ENCODE measurements at regions not wholly inside any gene's neighbourhood (a gene's known extent, or its start where the extent isn't known, plus 50 kb on each side); places are given as distances from the start of the nearest gene placed in this dataset.

DNA sequence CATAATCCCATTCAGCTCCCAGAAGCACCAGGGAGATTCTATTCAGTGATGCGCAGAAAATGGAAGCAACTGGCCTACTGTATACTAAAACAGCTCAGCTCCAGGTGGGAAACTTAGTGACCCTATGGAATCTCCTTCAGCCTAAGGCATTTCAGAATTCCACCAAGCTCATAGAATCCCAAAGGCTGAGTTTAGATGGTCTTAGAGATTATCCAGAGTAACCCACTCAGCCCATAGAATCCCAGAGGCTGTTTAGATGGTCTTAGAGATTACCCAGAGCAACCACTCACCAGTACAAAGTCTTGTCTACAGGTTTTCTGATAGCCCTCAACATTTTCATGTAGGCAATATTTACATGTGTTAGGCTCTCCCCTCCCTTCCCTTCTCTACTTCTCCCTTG is 232.0 kb upstream of the SLC14A2 start:
- H3K4me3 ChIP-seq (ENCODE audit: low read depth in 2 of 2, low read length in 1 of 2), result no peak overlapping the region
- no peak for TF ChIP-seq SMC3 (IDR thresholded peaks at IDR 0.05; ENCODE audit: low read depth, low read length)
- TF ChIP-seq EP300 (IDR thresholded peaks at IDR 0.05; ENCODE audit: borderline replicate concordance in 1 of 2, low read depth in 1 of 2, low read length in 1 of 2), result no peak
- TF ChIP-seq FOXJ3 (CRISPR knock-in tag; IDR thresholded peaks at IDR 0.05), result no peak
- TF ChIP-seq YY1 (IDR thresholded peaks at IDR 0.05; ENCODE audit: low read depth), result no peak
- no peak for TF ChIP-seq RAD21 (IDR thresholded peaks at IDR 0.05; ENCODE audit: low read length)
- no peak for TF ChIP-seq FOXM1 (IDR thresholded peaks at IDR 0.05; ENCODE audit: low read depth)
- H3K36me3 ChIP-seq (replicated peaks in 1 of 2; ENCODE audit: control insufficient read depth in 1 of 2, insufficient read depth in 2 of 2, low read length in 1 of 2), result no peaks in the 10 kb centered on the region
- H2AFZ ChIP-seq (ENCODE audit: low read depth), result no peak overlapping the region
- no peak overlapping the region for H3K9ac ChIP-seq
- H3K9me3 ChIP-seq, result no peaks in the 10 kb centered on the region
- no peak overlapping the region for H3K4me2 ChIP-seq
- H3K27me3 ChIP-seq (ENCODE audit: insufficient read depth), result no peaks in the 10 kb centered on the region
- H3K79me2 ChIP-seq (ENCODE audit: insufficient read depth), result no peaks in the 10 kb centered on the region
- no peaks in the 10 kb centered on the region for H4K20me1 ChIP-seq (ENCODE audit: insufficient read depth)
- WGBS (ENCODE audit: low lambda C conversion rate), result no CpG with 5 or more reads among the region's 1 CpG
- POLR2A ChIA-PET, result no interaction called here
- no peaks in the 10 kb centered on the region for H3K9me2 ChIP-seq
- no peaks in the 10 kb centered on the region for H3F3A ChIP-seq (replicated peaks; ENCODE audit: insufficient read depth)
- H3K4me1 ChIP-seq (ENCODE audit: control insufficient read depth in 1 of 2, insufficient read depth in 2 of 2, low read depth in 1 of 2, low read length in 1 of 2), result peaks cover 0 to 2% of the 10 kb centered on the region in 2 experiments; a peak in 1 of 4 replicates
- H3K27ac ChIP-seq (ENCODE audit: low read depth in 2 of 2, low read length in 1 of 2), result no peak overlapping the region
- DNase-seq, result no peak
- CTCF ChIA-PET, result interaction anchor here (0.6 to 6.6 kb wide), 15 partner anchors 9 to 1761 kb away, joined by 3 to 72 read pairs (median 5); no protein-coding TSS in a partner anchor

DNA sequence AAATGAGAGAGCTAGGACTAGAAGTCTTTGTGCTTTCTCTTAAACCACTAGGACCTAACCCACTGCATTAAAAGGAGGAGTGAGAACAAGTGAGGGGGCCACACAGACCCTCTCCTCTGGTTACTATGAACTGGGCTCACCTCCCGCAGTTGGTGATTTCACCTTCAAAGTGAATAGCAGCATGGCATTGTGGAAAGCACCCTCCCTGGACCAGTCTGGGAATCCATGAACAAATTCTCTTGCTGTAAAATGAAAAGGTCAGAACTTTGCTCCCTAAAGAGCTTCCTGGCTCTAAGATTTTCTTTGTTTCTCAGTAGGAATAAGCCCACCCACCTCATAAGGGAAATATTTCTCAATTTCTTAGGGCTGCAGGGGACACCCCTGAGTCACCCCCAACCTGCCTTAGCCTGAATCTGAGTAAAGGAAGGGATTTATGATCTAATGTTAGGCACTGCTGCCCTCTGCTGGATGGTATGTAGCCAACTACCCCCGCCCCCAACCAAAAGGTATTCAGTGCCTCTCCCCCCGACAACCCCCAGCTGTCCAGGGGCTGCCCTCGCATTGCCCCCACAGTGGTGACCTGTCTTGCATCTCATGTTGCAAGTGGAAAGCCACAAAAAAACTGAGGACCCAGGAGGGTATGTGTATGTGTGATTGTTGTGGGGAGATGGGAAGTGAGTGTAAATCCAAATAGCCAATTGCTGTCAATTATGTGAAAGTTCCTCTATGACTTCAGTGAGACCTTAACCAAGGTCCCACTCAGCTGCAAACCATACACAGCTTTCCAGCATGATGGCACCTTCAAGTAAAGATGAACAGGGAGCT is 230.9 kb upstream of the SLC14A2 start:
- no peak overlapping the region for H3K9ac ChIP-seq
- no peak overlapping the region for H2AFZ ChIP-seq (ENCODE audit: low read depth)
- no peaks in the 10 kb centered on the region for H4K20me1 ChIP-seq (ENCODE audit: insufficient read depth)
- no peaks in the 10 kb centered on the region for H3K9me2 ChIP-seq
- ChIA-PET POLR2A (no interaction called here), CTCF (interaction anchor here (0.6 to 6.6 kb wide), 57 partner anchors 8 to 1762 kb away, joined by 3 to 72 read pairs (median 4); no protein-coding TSS in a partner anchor)
- TF ChIP-seq SIN3A (IDR thresholded peaks at IDR 0.05; ENCODE audit: borderline replicate concordance, low read depth, low read length), result no peak
- TF ChIP-seq RAD21 (IDR thresholded peaks at IDR 0.05; ENCODE audit: low read length), result peak; percentile 82
- 0 out of 2 replicates have a peak, but pooled peaks have one; percentile 7 for TF ChIP-seq GATA2 (CRISPR knock-in tag; IDR thresholded peaks at IDR 0.05)
- TF ChIP-seq CHD2 (IDR thresholded peaks at IDR 0.05; ENCODE audit: low read length, partially characterized antibody), result peak; percentile 34
- TF ChIP-seq SMC3 (IDR thresholded peaks at IDR 0.05; ENCODE audit: low read depth, low read length), result peak; percentile 66
- TF ChIP-seq TEAD4 (IDR thresholded peaks at IDR 0.05; ENCODE audit: borderline replicate concordance, insufficient read depth), result peak; percentile 77
- TF ChIP-seq FOXJ3 (CRISPR knock-in tag; IDR thresholded peaks at IDR 0.05), result no peak
- TF ChIP-seq, protein P1, sequence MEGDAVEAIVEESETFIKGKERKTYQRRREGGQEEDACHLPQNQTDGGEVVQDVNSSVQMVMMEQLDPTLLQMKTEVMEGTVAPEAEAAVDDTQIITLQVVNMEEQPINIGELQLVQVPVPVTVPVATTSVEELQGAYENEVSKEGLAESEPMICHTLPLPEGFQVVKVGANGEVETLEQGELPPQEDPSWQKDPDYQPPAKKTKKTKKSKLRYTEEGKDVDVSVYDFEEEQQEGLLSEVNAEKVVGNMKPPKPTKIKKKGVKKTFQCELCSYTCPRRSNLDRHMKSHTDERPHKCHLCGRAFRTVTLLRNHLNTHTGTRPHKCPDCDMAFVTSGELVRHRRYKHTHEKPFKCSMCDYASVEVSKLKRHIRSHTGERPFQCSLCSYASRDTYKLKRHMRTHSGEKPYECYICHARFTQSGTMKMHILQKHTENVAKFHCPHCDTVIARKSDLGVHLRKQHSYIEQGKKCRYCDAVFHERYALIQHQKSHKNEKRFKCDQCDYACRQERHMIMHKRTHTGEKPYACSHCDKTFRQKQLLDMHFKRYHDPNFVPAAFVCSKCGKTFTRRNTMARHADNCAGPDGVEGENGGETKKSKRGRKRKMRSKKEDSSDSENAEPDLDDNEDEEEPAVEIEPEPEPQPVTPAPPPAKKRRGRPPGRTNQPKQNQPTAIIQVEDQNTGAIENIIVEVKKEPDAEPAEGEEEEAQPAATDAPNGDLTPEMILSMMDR (IDR thresholded peaks at IDR 0.05), result peak; percentile 80
- no peak overlapping the region for H3K4me2 ChIP-seq
- H3F3A ChIP-seq (replicated peaks; ENCODE audit: insufficient read depth), result no peaks in the 10 kb centered on the region
- H3K79me2 ChIP-seq (ENCODE audit: insufficient read depth), result no peaks in the 10 kb centered on the region
- H3K4me3 ChIP-seq (ENCODE audit: low read depth in 2 of 2, low read length in 1 of 2), result peak overlapping the region in 1 of 2 experiments; percentile 28; a peak in 1 of 4 replicates
- 18% methylated on average over 4 of the region's 4 CpGs for WGBS (ENCODE audit: low lambda C conversion rate)
- peaks cover 0 to 2% of the 10 kb centered on the region in 2 experiments; a peak in 1 of 4 replicates for H3K4me1 ChIP-seq (ENCODE audit: control insufficient read depth in 1 of 2, insufficient read depth in 2 of 2, low read depth in 1 of 2, low read length in 1 of 2)
- H3K27me3 ChIP-seq (ENCODE audit: insufficient read depth), result no peaks in the 10 kb centered on the region
- H3K36me3 ChIP-seq (replicated peaks in 1 of 2; ENCODE audit: control insufficient read depth in 1 of 2, insufficient read depth in 2 of 2, low read length in 1 of 2), result no peaks in the 10 kb centered on the region
- DNase-seq, result peak; percentile 60
- H3K9me3 ChIP-seq, result no peaks in the 10 kb centered on the region
- no peak overlapping the region; a peak in 1 of 4 replicates for H3K27ac ChIP-seq (ENCODE audit: low read depth in 2 of 2, low read length in 1 of 2)

Data from SK-N-SH (cell line).